GM19025 (cell line): ENCODE measurements at regions not wholly inside any gene's neighbourhood (a gene's known extent, or its start where the extent isn't known, plus 50 kb on each side); places are given as distances from the start of the nearest gene placed in this dataset.

Source experiments
- ATAC-seq: cut with Tn5 transposase; IDR thresholded peaks from one replicate; pipeline ENCODE4 v1.9.1; 2021; ENCODE audit warnings: mild to moderate bottlenecking, low read depth, moderate library complexity; ENCODE audit not compliant: unreplicated experiment

DNA sequence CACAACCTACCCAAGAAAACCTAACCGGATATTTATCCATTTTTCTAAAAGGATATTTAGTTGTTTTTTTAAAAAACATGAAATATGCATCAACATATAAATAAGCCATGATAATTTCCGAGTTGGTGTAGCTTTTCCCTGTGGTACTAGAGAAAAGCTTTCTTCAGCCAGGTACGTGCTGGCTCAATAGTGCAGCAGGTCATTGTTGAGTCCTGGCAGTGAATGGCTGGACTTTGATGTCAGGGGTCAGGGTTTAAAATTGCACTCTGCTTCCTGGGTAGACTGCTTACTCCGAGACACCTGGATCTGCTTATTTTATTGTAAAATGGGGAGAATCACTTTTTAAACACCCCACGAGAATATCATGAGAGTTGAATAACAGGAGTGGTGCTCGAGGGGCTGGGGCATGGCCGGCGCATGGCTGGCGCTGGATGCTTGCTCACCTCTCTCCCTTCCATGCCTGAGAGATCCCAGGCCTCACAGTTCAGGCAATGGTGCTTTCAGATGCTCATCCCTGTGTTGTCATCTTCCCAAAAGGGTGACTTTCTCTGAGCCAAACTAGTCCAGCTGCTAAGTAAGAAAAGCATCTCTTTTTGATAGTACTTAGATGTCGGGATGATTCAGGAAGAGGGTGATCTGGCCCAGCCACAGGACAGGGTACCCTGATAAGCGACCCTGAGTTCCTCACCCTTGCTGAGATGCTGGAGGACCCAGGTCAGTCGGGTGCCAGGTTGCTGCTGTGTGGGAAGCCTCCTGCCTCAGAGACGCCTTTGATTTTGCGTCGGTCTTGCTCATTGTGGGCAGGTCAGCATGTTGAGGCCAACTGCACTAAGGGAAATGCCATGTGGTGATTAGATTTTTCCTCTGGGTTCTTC, 269.1 kb upstream of the FOXQ1 start:
- ATAC-seq, result no peak

DNA sequence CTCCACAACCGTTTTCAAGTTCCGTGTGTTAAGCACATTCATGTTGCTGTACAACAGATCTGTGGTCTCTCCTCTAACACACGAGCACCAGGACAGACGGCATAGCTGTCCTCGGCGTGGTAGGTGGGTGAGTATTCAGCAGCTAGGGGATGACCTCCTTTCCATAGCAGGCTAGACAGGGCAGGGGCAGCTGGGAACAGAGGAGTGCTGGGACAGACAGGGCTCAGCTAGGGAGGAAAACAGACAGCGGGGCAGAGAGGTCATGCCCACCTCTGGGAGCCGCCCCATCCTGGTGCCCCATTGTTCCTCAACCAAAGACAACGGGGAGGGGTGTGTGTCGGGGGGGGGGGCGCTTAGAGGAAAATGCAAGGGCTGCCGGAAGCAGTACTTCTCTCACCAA, 271.5 kb upstream of the FOXQ1 start:
- no peak for ATAC-seq

DNA sequence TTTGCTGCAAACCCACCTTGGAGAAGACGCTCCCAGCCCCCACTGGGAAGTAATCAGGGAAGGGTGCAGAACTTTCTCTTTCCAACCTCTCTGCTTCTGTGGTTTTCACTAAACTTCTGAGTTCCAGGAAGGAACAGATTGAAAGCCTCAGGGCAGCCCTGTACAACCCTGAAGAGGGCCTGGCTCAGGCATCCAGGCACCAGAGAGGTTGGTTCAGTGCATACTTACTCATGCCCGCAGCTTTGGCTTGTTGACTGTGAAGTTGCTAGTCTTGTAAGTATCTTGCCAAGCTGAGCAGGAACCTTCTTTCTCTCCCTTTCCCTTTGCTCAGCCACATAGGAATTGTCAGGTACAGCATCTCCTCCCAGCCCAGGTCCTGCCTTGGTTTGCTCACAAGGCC, 272.2 kb upstream of the FOXQ1 start:
- ATAC-seq, result no peak

DNA sequence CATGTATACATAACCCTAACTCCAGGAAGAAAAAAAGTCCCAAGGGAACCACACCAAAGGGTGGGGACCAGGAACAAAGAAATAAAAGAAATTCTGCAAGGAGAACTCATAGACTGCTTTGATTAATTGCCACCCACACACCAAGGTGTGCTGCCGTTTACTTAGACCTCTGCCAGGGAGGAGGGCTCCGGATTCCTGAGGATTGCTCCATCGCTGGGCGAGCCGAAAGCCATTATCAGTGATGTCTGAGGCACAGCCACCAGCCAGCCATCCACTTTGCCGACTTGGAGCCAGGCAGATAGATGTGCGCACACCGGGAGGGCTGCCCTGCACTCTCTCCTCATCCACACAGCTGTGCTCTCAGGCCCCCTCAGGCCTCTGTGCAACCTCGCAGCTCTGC, 272.7 kb upstream of the FOXQ1 start:
- no peak for ATAC-seq

DNA sequence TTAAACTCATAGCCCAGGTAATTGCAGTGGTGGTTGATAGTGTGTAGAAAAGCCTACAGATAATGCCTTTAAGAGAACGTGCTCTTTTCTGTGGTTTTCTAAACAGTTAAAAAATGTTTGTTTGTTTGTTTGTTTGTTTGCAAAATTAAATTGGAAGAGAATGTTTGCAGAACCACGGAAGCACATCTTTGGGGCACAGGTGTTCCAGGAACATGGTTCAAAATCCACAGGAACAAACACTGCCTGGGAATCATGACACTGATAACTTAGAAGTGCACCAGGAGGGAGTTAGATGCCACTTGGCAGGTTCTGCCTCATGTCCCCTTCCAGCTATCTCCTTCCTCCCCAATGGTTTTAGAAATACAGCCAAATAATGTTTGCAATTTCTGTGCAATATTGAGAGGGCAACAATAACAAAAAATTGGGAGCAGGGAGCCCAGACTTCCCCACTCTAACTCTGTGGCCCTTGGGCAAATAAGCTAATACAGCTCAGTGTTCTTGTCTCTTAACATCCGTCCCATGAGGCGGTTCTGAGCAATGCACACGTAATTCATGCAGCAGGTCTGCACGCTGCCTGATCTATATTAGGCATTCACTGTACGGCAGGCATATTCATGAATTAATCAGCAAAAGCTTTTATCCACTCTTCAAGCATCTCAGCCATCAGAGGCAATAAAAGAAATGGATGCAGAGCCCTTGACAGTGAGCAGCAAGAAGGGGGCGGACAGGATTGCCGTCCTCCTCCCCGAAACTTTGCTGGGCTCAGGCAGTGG, 274.3 kb upstream of the FOXQ1 start:
- ATAC-seq, result no peak

DNA sequence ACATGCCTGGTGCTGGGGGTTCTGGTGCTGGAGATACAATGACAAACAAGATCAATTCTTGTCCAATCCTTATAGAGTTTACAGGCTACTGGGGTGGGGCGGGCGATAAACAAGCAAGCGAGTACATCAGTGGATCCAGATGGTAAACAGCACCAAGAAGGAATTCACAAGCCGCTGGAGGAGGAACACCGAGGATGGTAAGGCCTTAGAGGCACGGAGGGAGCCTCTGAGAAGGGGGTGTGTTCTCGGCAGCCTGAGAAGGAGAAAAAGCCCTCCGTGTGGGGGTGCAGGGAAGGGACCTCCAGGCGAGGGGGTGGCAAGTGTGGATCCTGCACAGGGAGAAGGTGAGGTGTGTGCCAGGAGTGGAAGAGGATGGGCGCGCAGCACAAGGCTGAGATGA, 276.5 kb upstream of the FOXQ1 start:
- ATAC-seq, result no peak

DNA sequence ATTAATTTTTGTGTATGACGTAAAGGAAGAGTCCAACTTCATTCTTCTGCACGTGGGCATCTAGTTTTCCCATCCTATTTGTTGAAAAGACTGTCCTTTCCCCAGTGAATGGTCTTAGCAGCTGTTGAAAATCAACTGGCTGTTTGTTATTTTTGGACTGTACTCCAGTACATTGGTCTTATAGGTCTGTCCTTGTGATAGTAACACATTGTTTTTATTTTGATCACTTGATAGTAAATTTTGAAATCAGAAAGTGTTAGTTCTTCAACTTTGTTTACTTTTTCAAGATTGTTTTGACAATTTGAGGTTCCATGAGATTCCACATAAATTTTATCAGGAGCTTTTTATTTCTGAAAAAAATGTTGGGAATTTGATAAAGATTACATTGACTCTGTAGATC, 280.2 kb upstream of the FOXQ1 start:
- no peak for ATAC-seq

DNA sequence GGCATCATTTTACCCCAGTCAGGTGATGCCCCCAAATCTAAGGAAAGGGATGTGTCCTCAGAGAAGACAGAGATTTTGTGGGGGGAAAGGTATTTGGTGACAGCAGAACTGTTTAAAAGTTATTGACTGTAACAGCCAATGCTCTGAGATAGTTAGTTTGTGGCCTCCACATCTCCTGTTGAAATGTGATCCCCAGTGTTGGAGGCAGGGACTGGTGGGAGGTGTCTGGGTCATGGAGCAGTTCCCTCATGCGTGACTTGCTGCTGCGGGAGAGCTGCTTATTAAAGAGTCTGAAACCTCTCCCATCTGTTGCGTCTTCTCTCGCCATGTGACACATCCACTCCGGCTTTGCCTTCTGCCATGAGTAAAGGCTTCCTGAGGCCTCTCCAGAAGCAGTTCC, 282.8 kb upstream of the FOXQ1 start:
- no peak for ATAC-seq

DNA sequence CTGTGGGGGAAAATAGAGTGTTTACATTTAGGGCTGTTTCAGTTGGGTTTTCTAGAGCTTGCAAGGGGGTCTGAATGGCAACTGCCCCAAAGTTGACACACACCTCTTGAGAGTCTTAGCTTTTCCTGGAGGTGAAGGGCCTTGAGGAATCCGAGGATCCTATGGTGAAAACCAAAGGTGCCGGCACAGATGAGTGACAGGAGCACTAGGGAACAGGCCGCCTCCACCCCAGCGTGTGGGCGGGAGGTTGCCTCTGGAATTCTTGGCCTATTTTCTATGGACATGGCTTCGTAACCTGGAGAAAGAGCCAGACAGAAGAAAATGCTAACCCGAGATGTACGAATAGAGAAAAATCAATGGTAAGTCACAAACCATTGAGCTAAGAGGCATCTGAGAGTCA, 283.2 kb upstream of the FOXQ1 start:
- ATAC-seq, result no peak

DNA sequence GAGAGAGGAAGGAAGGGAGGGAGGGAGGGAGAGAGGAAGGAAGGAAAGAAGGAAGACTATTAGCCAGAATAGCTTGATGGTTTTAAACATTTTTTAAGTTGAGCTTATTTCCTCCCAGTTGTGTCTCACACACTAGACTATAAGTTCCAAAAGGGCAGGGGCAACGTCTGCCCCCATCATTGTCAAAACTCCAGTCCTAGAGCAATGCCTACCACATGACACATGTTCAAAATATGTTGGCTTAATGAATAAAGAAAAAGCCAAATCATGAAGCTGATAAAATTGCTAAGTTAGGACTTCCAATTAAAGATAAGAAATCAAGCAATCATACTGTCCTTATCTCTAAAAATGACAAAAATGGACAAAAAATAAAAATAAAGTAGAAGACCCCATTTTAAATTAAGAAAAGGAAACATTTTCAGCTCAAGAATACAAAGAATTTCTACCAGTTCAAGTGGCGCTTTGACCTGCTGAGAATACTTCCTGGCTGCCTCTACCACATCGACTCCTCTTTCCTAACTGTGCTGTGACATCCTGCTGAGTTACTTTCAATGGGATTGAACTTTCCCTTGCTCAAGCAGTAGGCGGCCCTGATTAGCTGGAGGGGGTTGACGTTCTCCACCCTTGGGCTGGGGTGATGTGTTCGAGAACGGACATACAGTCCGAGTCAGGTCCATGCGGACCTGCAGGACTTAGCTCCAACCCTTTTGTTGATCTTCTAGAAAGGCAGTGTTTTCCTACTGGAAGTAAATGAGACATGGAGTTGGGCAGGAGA, 283.9 kb upstream of the FOXQ1 start:
- ATAC-seq, result no peak

DNA sequence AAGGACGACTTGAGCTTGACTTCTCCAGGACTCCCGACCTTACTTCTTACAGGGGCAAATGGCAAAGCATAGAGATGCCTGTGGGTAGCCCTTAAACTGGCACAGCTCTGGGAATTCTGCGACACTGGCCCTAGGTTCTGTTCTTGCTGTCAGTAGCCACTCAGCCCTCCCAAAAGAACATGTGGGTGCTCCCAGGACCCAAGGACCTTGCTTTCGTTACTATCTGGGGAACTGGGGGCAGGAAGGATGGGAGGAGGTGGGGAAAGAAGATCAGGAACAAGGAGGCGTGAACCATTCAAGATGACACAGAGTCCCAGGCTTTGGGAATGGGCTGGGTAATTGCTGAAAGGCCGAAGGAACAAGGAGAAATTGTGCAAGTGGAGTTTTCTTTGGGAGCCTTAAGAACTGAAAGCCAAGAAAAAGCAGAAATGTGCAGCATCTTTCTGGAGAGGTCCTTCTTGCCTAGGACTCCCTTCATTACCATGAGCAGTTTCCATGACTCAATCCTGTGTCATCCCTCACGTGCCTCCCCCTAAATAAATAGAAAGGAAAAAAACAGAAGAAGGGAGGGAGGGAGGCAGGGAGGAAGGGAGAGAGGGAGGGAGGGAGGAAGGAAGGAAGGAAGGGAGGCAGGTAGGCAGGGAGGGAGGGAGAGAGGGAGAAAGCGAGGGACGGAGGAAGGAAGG, 284.6 kb upstream of the FOXQ1 start:
- no peak for ATAC-seq

DNA sequence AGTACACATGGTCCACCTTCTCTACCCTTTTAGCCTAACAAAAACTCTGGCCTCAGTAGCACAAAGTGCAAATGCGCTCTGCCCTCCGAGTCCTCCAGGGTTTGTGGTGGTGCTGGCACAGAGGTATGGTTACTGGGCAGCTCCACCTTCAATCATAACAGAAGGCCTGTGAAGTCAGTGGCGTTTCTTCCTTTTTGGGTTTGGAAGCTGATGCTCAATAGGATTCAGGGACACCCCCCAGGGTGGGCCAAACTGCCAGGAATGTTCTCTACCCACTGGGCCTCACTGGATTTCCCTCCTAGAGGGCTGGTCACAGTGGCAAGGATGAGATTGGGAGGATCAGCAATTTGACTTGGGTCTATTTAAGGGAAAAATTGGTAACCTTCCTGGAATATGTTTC, 286.1 kb upstream of the FOXQ1 start:
- no peak for ATAC-seq

DNA sequence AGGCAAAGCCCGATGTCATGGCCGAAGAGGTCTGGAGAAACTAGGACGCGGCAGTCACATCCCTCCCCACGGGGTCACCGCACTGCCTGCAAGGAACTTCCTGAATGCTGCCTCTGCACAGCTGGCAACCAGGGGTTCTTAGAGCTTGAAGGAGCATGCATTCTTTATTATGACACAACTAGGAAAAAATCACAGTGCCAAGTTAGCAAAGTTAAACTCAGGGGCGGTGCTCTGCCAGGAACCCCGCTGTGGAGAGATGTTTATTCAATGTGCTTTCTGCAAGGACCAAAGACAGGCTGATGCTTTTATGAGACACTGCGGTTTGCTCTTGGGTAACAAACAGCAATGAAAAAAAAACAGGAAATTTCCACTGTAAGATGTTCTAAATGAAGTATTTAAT, 287.3 kb upstream of the FOXQ1 start:
- ATAC-seq, result no peak

DNA sequence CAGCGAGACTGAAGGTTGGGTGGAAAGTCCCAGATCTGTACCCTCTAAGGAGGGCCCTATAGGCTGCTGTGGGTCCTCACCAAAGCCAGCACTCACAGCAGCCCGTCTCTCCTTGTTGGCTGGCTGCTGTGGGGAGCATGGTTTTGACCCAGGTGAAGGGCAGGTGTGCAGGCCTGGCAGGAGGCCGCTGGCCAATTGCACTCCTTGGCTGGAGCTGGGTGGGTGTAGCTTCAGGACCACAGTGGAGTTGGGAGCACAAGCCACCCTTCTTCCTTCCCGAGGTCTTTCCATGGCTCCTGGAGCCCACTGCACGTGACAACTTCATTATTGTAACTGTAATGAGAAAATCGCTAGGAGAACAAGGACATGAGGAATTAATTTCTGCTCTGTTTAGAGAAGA, 287.7 kb upstream of the FOXQ1 start:
- no peak for ATAC-seq

DNA sequence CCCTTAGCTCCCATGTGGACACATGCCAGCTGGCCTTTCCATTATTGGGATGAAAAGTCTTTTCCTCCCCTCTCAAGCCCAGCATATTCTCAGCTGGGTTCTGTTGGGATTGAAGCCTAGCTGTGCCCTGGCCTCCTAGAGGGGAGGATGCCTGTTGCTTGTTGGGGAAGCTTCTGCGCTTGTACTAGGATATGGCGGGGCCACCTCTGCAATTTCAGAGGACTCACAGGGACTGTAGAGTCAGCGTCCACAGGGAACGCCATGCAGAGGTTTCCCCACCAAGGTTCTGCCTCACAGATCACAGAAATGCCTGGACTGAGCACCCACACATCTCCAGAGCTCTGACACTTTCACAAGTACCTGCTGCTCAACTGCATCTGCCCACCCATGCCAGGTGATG, 288.7 kb upstream of the FOXQ1 start:
- ATAC-seq, result no peak

DNA sequence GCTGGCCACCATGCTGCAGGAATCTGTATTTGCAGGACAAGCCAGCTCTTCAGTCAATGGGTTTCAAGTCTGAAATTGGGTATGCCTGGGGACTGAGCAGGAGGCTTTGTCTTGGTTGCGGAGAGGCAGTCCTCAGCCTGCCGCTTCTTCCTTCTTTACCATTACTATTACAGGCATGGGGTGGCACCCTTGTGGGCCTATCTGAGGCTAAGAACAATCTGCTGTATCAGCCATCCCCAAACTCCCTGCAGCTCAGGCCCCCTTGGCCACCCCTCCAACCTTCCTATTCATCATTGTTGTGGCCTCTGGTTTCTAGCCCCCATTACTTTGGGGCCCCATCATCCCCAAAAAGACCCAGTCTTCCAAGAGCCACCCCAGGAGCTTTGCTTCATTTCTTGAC, 289.2 kb upstream of the FOXQ1 start:
- no peak for ATAC-seq

DNA sequence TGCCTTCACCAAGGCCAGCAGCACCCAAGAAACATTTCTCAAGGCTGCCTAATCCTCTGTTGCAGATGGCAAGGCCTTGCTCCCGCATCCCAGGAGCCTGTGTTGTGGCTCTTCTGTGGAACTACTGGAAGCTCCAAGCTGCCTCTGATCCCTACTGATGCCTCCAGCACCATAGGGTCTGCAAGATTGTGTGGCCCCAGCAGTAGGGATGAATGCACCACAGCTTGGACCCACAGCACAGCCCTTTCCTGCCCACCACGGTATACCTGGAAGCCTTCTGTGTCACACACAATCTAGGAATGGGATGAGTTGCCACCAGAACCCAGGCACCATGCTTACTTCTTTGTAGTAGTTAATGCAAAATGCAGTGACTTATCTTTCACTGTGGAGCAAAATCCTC, 291.1 kb upstream of the FOXQ1 start:
- ATAC-seq, result no peak

DNA sequence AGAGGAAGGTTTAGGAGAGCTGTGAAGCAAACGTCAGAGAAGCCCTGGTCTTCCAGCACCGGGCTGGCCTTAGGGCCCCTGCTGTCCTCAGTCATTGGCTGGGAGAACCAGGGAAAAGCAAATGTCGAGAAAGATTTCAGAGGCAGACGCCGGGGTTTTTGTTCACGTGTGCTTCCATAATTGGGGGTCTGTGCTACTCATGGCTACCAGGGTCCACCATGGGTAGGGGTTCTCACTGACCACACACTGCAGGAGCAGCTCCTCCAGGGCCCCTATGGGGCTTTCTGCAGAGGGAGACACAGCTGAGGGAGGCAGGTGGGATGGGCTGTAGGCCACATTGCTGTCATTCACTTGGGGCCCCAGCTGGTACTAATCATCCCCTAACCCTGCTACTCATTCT, 291.8 kb upstream of the FOXQ1 start:
- ATAC-seq, result no peak

DNA sequence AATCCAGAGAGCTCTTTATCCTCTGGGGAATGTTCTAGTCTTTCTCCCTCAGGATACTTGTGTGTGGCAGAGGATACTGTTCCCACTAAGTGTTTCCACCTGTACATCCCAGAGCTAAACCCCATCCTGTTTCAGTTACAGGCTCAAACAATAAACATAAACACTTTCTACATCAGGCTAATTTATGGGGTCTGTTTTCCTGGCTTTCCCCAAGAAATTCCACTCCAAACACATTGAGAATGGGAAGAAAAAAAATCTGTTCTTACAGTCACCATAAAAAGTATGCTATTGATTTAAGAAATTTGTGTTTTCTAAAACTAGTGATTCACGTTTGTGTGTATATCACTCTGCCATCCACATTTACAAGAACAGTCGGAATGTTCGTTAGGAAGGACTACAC, 293.9 kb upstream of the FOXQ1 start:
- ATAC-seq, result no peak
